ENCODE measurements at regions not wholly inside any gene's neighbourhood (a gene's known extent, or its start where the extent isn't known, plus 50 kb on each side); places are given as distances from the start of the nearest gene placed in this dataset.
A peak's percentile ranks its signal among the peaks of the same experiment; 100 is the strongest.

DNA sequence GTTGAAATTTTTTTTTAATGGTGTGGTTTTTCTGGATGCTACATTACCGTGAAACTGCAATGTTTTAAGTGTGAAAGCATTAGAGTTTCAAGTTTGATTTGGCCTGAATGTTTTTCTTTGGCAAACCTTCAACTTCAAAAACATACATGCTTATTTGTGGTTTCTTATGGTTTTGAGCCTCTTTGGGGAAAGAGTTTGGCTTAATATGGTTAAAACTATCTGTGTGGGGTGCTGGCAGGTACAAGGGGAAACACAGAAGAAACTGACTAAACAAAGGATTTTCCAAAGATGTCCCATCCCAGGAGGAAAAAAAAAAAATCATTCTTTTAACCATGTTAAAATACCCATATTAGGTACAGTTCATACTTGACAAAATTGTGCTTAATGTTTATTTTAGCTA is 121.1 kb downstream of the HGF start:
- DNase-seq (ENCODE audit: low read depth in 2 of 2): peak; percentile 25 to 67
- H3K4me3 ChIP-seq (replicated peaks in 1 of 4; ENCODE audit: control extremely low read depth in 1 of 4, insufficient read depth in 1 of 4, low read depth in 3 of 4, low read length in 4 of 4): no peak overlapping the region

DNA sequence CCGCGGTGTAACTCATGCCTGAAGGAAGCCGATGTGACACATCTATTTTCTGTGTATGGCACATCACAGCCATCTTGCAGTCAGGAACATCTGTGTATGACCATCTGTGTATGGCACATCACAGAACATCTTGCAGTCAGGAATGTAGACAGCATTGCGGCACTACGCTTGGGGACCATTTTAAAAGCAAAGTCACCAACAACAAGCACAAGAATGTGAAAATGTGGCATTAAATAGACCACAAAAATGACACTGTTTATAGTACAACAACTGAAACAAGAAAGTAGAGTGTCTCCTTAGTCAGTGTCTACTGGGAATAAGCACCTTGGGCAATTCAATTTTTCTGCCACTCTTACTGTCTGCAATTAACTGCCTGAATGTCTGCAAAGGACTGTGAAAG is 124.4 kb downstream of the HGF start:
- DNase-seq (ENCODE audit: low read depth in 2 of 2): no peak
- no peaks in the 10 kb centered on the region for H4K20me1 ChIP-seq (ENCODE audit: control insufficient read depth, extremely low read depth, insufficient read depth, low read length)
- H3K4me3 ChIP-seq (replicated peaks in 1 of 4; ENCODE audit: control extremely low read depth in 1 of 4, insufficient read depth in 1 of 4, low read depth in 3 of 4, low read length in 4 of 4): no peak overlapping the region
- no peaks in the 10 kb centered on the region for H3K9me3 ChIP-seq (ENCODE audit: control insufficient read depth, insufficient read depth, low read depth, low read length)
- H3K36me3 ChIP-seq (ENCODE audit: control insufficient read depth, insufficient read depth, low read length): no peaks in the 10 kb centered on the region
- H3K4me1 ChIP-seq (ENCODE audit: control insufficient read depth, extremely low read depth, insufficient read depth, low read length): no peaks in the 10 kb centered on the region
- H2AFZ ChIP-seq (ENCODE audit: low read length): no peak overlapping the region
- no peak for TF ChIP-seq EZH2 (IDR thresholded peaks at IDR 0.05; ENCODE audit: low read length, missing control alignments)
- TF ChIP-seq, protein P1, sequence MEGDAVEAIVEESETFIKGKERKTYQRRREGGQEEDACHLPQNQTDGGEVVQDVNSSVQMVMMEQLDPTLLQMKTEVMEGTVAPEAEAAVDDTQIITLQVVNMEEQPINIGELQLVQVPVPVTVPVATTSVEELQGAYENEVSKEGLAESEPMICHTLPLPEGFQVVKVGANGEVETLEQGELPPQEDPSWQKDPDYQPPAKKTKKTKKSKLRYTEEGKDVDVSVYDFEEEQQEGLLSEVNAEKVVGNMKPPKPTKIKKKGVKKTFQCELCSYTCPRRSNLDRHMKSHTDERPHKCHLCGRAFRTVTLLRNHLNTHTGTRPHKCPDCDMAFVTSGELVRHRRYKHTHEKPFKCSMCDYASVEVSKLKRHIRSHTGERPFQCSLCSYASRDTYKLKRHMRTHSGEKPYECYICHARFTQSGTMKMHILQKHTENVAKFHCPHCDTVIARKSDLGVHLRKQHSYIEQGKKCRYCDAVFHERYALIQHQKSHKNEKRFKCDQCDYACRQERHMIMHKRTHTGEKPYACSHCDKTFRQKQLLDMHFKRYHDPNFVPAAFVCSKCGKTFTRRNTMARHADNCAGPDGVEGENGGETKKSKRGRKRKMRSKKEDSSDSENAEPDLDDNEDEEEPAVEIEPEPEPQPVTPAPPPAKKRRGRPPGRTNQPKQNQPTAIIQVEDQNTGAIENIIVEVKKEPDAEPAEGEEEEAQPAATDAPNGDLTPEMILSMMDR (conservative IDR thresholded peaks at IDR 0.05 in 1 of 2, IDR thresholded peaks at IDR 0.05 in 1 of 2; ENCODE audit: low read depth in 1 of 2, low read length in 2 of 2): no peak
- no peak overlapping the region for H3K9ac ChIP-seq (ENCODE audit: insufficient read depth, low read length)
- H3K27me3 ChIP-seq (ENCODE audit: control insufficient read depth, insufficient read depth, low read length): no peaks in the 10 kb centered on the region
- no peak overlapping the region for H3K27ac ChIP-seq (ENCODE audit: insufficient read depth, low read length)
- no peaks in the 10 kb centered on the region for H3K79me2 ChIP-seq (ENCODE audit: control insufficient read depth, insufficient read depth, low read length)
- H3K4me2 ChIP-seq (ENCODE audit: extremely low read depth, insufficient read depth, low read length): no peak overlapping the region

More for the DNA sequence above, 121.1 kb downstream of the HGF start:
- no peak overlapping the region for H3K9ac ChIP-seq (ENCODE audit: insufficient read depth, low read length)
- TF ChIP-seq EZH2 (IDR thresholded peaks at IDR 0.05; ENCODE audit: low read length, missing control alignments): no peak
- TF ChIP-seq, protein P1 (conservative IDR thresholded peaks at IDR 0.05 in 1 of 2, IDR thresholded peaks at IDR 0.05 in 1 of 2; ENCODE audit: low read depth in 1 of 2, low read length in 2 of 2): no peak
- no peaks in the 10 kb centered on the region for H3K79me2 ChIP-seq (ENCODE audit: control insufficient read depth, insufficient read depth, low read length)
- no peaks in the 10 kb centered on the region for H3K9me3 ChIP-seq (ENCODE audit: control insufficient read depth, insufficient read depth, low read depth, low read length)
- no peaks in the 10 kb centered on the region for H3K27me3 ChIP-seq (ENCODE audit: control insufficient read depth, insufficient read depth, low read length)
- H3K4me1 ChIP-seq (ENCODE audit: control insufficient read depth, extremely low read depth, insufficient read depth, low read length): no peaks in the 10 kb centered on the region
- no peak overlapping the region for H3K27ac ChIP-seq (ENCODE audit: insufficient read depth, low read length)
- no peak overlapping the region for H2AFZ ChIP-seq (ENCODE audit: low read length)
- no peaks in the 10 kb centered on the region for H3K36me3 ChIP-seq (ENCODE audit: control insufficient read depth, insufficient read depth, low read length)
- H4K20me1 ChIP-seq (ENCODE audit: control insufficient read depth, extremely low read depth, insufficient read depth, low read length): no peaks in the 10 kb centered on the region
- no peak overlapping the region for H3K4me2 ChIP-seq (ENCODE audit: extremely low read depth, insufficient read depth, low read length)

DNA sequence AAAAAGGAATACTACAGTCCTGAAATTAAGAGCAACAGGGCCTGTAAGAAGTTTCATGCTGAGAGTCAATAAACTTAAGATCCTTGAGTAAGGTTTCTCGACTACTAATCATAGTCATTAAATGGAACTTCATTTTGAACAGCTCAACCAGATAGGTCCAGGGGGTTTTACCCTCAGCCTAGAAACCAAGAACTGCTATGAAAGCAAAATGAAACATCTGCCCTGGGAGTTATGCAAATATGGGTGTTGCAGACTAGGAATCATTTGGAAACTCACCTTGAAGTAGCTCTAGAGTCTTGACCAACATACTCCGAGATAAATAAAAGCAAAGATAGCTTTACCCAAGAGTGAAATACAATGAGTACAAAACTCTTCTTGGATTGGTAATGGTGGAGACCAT is 128.0 kb downstream of the HGF start:
- no peaks in the 10 kb centered on the region for H3K36me3 ChIP-seq (ENCODE audit: control insufficient read depth, insufficient read depth, low read length)
- H4K20me1 ChIP-seq (ENCODE audit: control insufficient read depth, extremely low read depth, insufficient read depth, low read length): no peaks in the 10 kb centered on the region
- TF ChIP-seq EZH2 (IDR thresholded peaks at IDR 0.05; ENCODE audit: low read length, missing control alignments): no peak
- TF ChIP-seq, protein P1 (conservative IDR thresholded peaks at IDR 0.05 in 1 of 2, IDR thresholded peaks at IDR 0.05 in 1 of 2; ENCODE audit: low read depth in 1 of 2, low read length in 2 of 2): no peak
- H3K27me3 ChIP-seq (ENCODE audit: control insufficient read depth, insufficient read depth, low read length): no peaks in the 10 kb centered on the region
- H3K4me3 ChIP-seq (replicated peaks in 1 of 4; ENCODE audit: control extremely low read depth in 1 of 4, insufficient read depth in 1 of 4, low read depth in 3 of 4, low read length in 4 of 4): no peak overlapping the region
- H3K9ac ChIP-seq (ENCODE audit: insufficient read depth, low read length): no peak overlapping the region
- no peak overlapping the region for H2AFZ ChIP-seq (ENCODE audit: low read length)
- H3K27ac ChIP-seq (ENCODE audit: insufficient read depth, low read length): no peak overlapping the region
- DNase-seq (ENCODE audit: low read depth in 2 of 2): no peak
- H3K9me3 ChIP-seq (ENCODE audit: control insufficient read depth, insufficient read depth, low read depth, low read length): no peaks in the 10 kb centered on the region
- no peaks in the 10 kb centered on the region for H3K79me2 ChIP-seq (ENCODE audit: control insufficient read depth, insufficient read depth, low read length)
- H3K4me2 ChIP-seq (ENCODE audit: extremely low read depth, insufficient read depth, low read length): no peak overlapping the region
- no peaks in the 10 kb centered on the region for H3K4me1 ChIP-seq (ENCODE audit: control insufficient read depth, extremely low read depth, insufficient read depth, low read length)

All from fibroblast of lung (primary cell).